KMS-11 (cell line): ENCODE measurements at regions not wholly inside any gene's neighbourhood (a gene's known extent, or its start where the extent isn't known, plus 50 kb on each side); places are given as distances from the start of the nearest gene placed in this dataset.

ENCODE experiments used
- H2AFZ ChIP-seq: fragments of 200-600 bp; sonication (generic); 2 replicates; pipeline ENCODE4 v1.6.1; 2016; ENCODE audit warnings: antibody characterized with exemption, mixed run types, low read depth
- H3K27ac ChIP-seq: fragments of 200-600 bp; sonication (generic); 2 replicates; pipeline ENCODE4 v1.6.1; 2016; ENCODE audit warnings: mild to moderate bottlenecking, mixed run types
- H3K27me3 ChIP-seq: fragments of 200-600 bp; sonication (generic); 2 replicates; pipeline ENCODE4 v1.6.1; 2017; ENCODE audit warnings: mild to moderate bottlenecking, low read depth, mixed run types, moderate library complexity; ENCODE audit not compliant: insufficient read depth
- H3K36me3 ChIP-seq: fragments of 200-600 bp; sonication (generic); 2 replicates; pipeline ENCODE4 v1.6.1; 2017; ENCODE audit warnings: mild to moderate bottlenecking, mixed run types; ENCODE audit not compliant: insufficient read depth
- H3K4me1 ChIP-seq: fragments of 200-600 bp; sonication (generic); 2 replicates; pipeline ENCODE4 v1.6.1; 2016; ENCODE audit warnings: mild to moderate bottlenecking, low read depth, mixed run types; ENCODE audit not compliant: poor library complexity, severe bottlenecking
- H3K4me2 ChIP-seq: fragments of 200-600 bp; sonication (generic); 2 replicates; pipeline ENCODE4 v1.7.0; 2016; ENCODE audit warnings: mild to moderate bottlenecking, mixed run types
- H3K4me3 ChIP-seq: fragments of 200-600 bp; sonication (generic); IDR thresholded peaks from 2 replicates; pipeline ENCODE4 v1.6.1; 2017; ENCODE audit warnings: low read depth, low read length, mixed read lengths; ENCODE audit not compliant: insufficient read depth
- H3K79me2 ChIP-seq: fragments of 200-600 bp; sonication (generic); 2 replicates; pipeline ENCODE4 v1.6.1; 2016; ENCODE audit warnings: low read depth, mixed run types; ENCODE audit not compliant: insufficient read depth
- H3K9ac ChIP-seq: fragments of 200-600 bp; sonication (generic); 2 replicates; pipeline ENCODE4 v1.6.1; 2016; ENCODE audit warnings: mild to moderate bottlenecking, mixed run types
- H4K20me1 ChIP-seq: fragments of 200-600 bp; sonication (generic); 2 replicates; pipeline ENCODE4 v1.6.1; 2016; ENCODE audit warnings: mild to moderate bottlenecking, mixed run types; ENCODE audit not compliant: insufficient read depth
- CTCF ChIP-seq: fragments of 200-600 bp; sonication (generic); conservative IDR thresholded peaks from 2 replicates; pipeline ENCODE4 v1.6.1; 2017; ENCODE audit warnings: low read depth, mild to moderate bottlenecking, antibody characterized with exemption, low read length, moderate library complexity, mixed read lengths

GRCh38 chr18:46266473-46266872 is 162.3 kb downstream of the HAUS1 start:
- Histone ChIP-seq H3K4me2 (no peak overlapping the region), H3K9ac (no peak overlapping the region), H3K4me3 (no peak overlapping the region), H3K79me2 (no peaks in the 10 kb centered on the region), H3K4me1 (peaks cover 14% of the 10 kb centered on the region), H4K20me1 (no peaks in the 10 kb centered on the region), H3K27ac (no peak overlapping the region), H3K36me3 (no peaks in the 10 kb centered on the region; the same call in 1 of the 2 replicates), H2AFZ (no peak overlapping the region), H3K27me3 (no peaks in the 10 kb centered on the region)
- TF ChIP-seq CTCF, result no peak

- Histone ChIP-seq H3K79me2 (no peaks in the 10 kb centered on the region), H3K27ac (no peak overlapping the region), H3K36me3 (no peaks in the 10 kb centered on the region; the same call in 1 of the 2 replicates), H3K4me2 (no peak overlapping the region), H3K4me1 (peaks cover 14% of the 10 kb centered on the region), H3K27me3 (no peaks in the 10 kb centered on the region), H3K9ac (no peak overlapping the region), H2AFZ (no peak overlapping the region), H3K4me3 (no peak overlapping the region), H4K20me1 (no peaks in the 10 kb centered on the region)
- no peak for TF ChIP-seq CTCF
Measured at GRCh38 chr18:46268671-46269070, 164.5 kb downstream of the HAUS1 start.

GRCh38 chr18:46269275-46269674 is 165.1 kb downstream of the HAUS1 start:
- no peak overlapping the region for H2AFZ ChIP-seq
- no peak overlapping the region for H3K9ac ChIP-seq
- no peaks in the 10 kb centered on the region for H3K27me3 ChIP-seq
- H3K4me2 ChIP-seq, result no peak overlapping the region
- H3K27ac ChIP-seq, result no peak overlapping the region
- TF ChIP-seq CTCF, result no peak
- H3K4me3 ChIP-seq, result no peak overlapping the region
- peaks cover 14% of the 10 kb centered on the region for H3K4me1 ChIP-seq
- no peaks in the 10 kb centered on the region for H4K20me1 ChIP-seq
- no peaks in the 10 kb centered on the region for H3K79me2 ChIP-seq
- H3K36me3 ChIP-seq, result no peaks in the 10 kb centered on the region

- Histone ChIP-seq H3K4me2 (no peak overlapping the region), H3K36me3 (no peaks in the 10 kb centered on the region), H3K27me3 (no peaks in the 10 kb centered on the region), H3K4me3 (no peak overlapping the region), H3K4me1 (no peaks in the 10 kb centered on the region), H2AFZ (no peak overlapping the region), H3K9ac (no peak overlapping the region), H4K20me1 (no peaks in the 10 kb centered on the region), H3K27ac (no peak overlapping the region), H3K79me2 (no peaks in the 10 kb centered on the region)
- no peak for TF ChIP-seq CTCF
Measured at GRCh38 chr18:46271488-46271887, 167.3 kb downstream of the HAUS1 start.
